Fibroblast of villous mesenchyme (primary cell): ENCODE measurements at regions not wholly inside any gene's neighbourhood (a gene's known extent, or its start where the extent isn't known, plus 50 kb on each side); places are given as distances from the start of the nearest gene placed in this dataset.

ENCODE experiments used
- DNase-seq: peaks from one replicate; pipeline ENCODE4 v3.0.0-alpha.2; 2010; ENCODE audit warnings: low read depth
- H3K4me3 ChIP-seq: 2 replicates; pipeline ENCODE4 v1.5.1; 2011; ENCODE audit warnings: low read depth, mild to moderate bottlenecking, low read length
- CTCF ChIP-seq: IDR thresholded peaks from 2 replicates; pipeline ENCODE4 v1.5.1; 2012; ENCODE audit warnings: low read depth, mild to moderate bottlenecking, low read length; ENCODE audit not compliant: insufficient read depth

GRCh38 chr12:63034601-63035000, 99.7 kb upstream of the PPM1H start:
- no peak overlapping the region for H3K4me3 ChIP-seq
- no peak for DNase-seq
- no peak for TF ChIP-seq CTCF

- TF ChIP-seq CTCF, result no peak
- no peak for DNase-seq
- H3K4me3 ChIP-seq, result no peak overlapping the region
Measured at GRCh38 chr12:63029676-63030075, 94.7 kb upstream of the PPM1H start.

GRCh38 chr12:63028951-63029350, 94.0 kb upstream of the PPM1H start:
- TF ChIP-seq CTCF, result no peak
- DNase-seq, result no peak
- no peak overlapping the region for H3K4me3 ChIP-seq

- no peak for DNase-seq
- H3K4me3 ChIP-seq, result no peak overlapping the region
- no peak for TF ChIP-seq CTCF
Measured at GRCh38 chr12:63025116-63025515, 90.2 kb upstream of the PPM1H start.

- no peak overlapping the region for H3K4me3 ChIP-seq
- no peak for TF ChIP-seq CTCF
- no peak for DNase-seq
Measured at GRCh38 chr12:63023926-63024325, 89.0 kb upstream of the PPM1H start.

GRCh38 chr12:63021116-63021515, 86.2 kb upstream of the PPM1H start:
- no peak overlapping the region for H3K4me3 ChIP-seq
- no peak for TF ChIP-seq CTCF
- DNase-seq, result no peak

GRCh38 chr12:63020269-63020668, 85.3 kb upstream of the PPM1H start:
- no peak overlapping the region for H3K4me3 ChIP-seq
- TF ChIP-seq CTCF, result no peak
- DNase-seq, result no peak
